ENCODE measurements at regions not wholly inside any gene's neighbourhood (a gene's known extent, or its start where the extent isn't known, plus 50 kb on each side); places are given as distances from the start of the nearest gene placed in this dataset.

GRCh38 chr2:182481676-182482075, 54.8 kb upstream of the PDE1A start:
- in situ Hi-C loops (cut with MboI), result no loop called here
- no peak overlapping the region for H2AFZ ChIP-seq (ENCODE audit: low read depth, low read length)
- H3K4me2 ChIP-seq (ENCODE audit: insufficient read depth, low read length), result no peak overlapping the region
- no peak for DNase-seq (ENCODE audit: extremely low read depth in 1 of 4, low spot score in 3 of 4)
- no peaks in the 10 kb centered on the region for H3K4me1 ChIP-seq (replicated peaks in 1 of 2; ENCODE audit: control insufficient read depth in 2 of 2, insufficient read depth in 2 of 2, low read length in 2 of 2)
- CTCF ChIA-PET (ENCODE audit: low intra/inter-chr PET ratio), result no interaction called here
- no peak for FAIRE-seq
- intact Hi-C loops (cut with micrococcal nuclease), result no loop called here
- H3K9me3 ChIP-seq (replicated peaks; ENCODE audit: control insufficient read depth, insufficient read depth, low read depth, low read length), result no peaks in the 10 kb centered on the region
- no peaks in the 10 kb centered on the region for H3K27me3 ChIP-seq (ENCODE audit: control insufficient read depth in 2 of 2, insufficient read depth in 2 of 2, low read length in 2 of 2)
- TF ChIP-seq ILF3 (IDR thresholded peaks at IDR 0.05; ENCODE audit: borderline replicate concordance) (no peak), ZNF384 (IDR thresholded peaks at IDR 0.05; ENCODE audit: low read depth, low read length) (no peak), DMBX1 (CRISPR knock-in tag; IDR thresholded peaks at IDR 0.05; ENCODE audit: borderline replicate concordance) (no peak), ZC3H8 (IDR thresholded peaks at IDR 0.05) (no peak), HNRNPH1 (optimal IDR thresholded peaks at IDR 0.05; ENCODE audit: low read depth, low read length) (no peak), MYNN (IDR thresholded peaks at IDR 0.05) (no peak), MYNN (CRISPR knock-in tag; IDR thresholded peaks at IDR 0.05) (no peak), IRF1 (CRISPR knock-in tag; IDR thresholded peaks at IDR 0.05; ENCODE audit: borderline replicate concordance) (no peak), NCOA4 (IDR thresholded peaks at IDR 0.05; ENCODE audit: partially characterized antibody) (no peak), ZBTB8A (IDR thresholded peaks at IDR 0.05; ENCODE audit: partially characterized antibody) (no peak), SNRNP70 (optimal IDR thresholded peaks at IDR 0.05; ENCODE audit: low read depth, low read length) (no peak), GATAD2A (IDR thresholded peaks at IDR 0.05) (no peak)
- H3K9me1 ChIP-seq (ENCODE audit: control insufficient read depth, insufficient read depth, low read length), result no peaks in the 10 kb centered on the region
- BruUV-seq (replicated peaks), result no TSS peak
- no peaks in the 10 kb centered on the region for H3K36me3 ChIP-seq (ENCODE audit: control insufficient read depth, insufficient read depth, low read length)
- POLR2A ChIA-PET, result no interaction called here
- ATAC-seq, result no peak
- H4K20me1 ChIP-seq (replicated peaks; ENCODE audit: control insufficient read depth, insufficient read depth, low read length), result no peaks in the 10 kb centered on the region
- no peak overlapping the region for H3K27ac ChIP-seq (ENCODE audit: extremely low read depth, low read depth, low read length)
- H3K79me2 ChIP-seq (ENCODE audit: control insufficient read depth, insufficient read depth, low read length), result no peaks in the 10 kb centered on the region
- H3K9ac ChIP-seq (ENCODE audit: insufficient read depth in 1 of 2, low read depth in 2 of 2, low read length in 2 of 2), result no peak overlapping the region
- WGBS (ENCODE audit: insufficient coverage, low coverage, missing lambda C conversion rate), result 5% methylated on average over 2 of the region's 2 CpGs
- no peak overlapping the region for H3K4me3 ChIP-seq

Data from K562 (cell line).